Vagina (tissue), 2 donors: ENCODE measurements at regions not wholly inside any gene's neighbourhood (a gene's known extent, or its start where the extent isn't known, plus 50 kb on each side); places are given as distances from the start of the nearest gene placed in this dataset.

Experiments used
- DNase-seq, 2 donors: peaks; one replicate each; pipeline ENCODE4 v3.0.0-alpha.2; 2017; ENCODE audit errors: extremely low spot score in 2 of 2
- H3K27ac ChIP-seq: fragments of 200-600 bp; sonication (generic); one replicate; pipeline ENCODE4 v1.5.1; 2019
- H3K27me3 ChIP-seq: fragments of 200-600 bp; sonication (generic); one replicate; pipeline ENCODE4 v1.5.1; 2019
- H3K36me3 ChIP-seq, 2 donors: fragments of 200-600 bp; sonication (generic); one replicate each; pipeline ENCODE4 v1.5.1; 2017 to 2019
- H3K4me1 ChIP-seq: fragments of 200-600 bp; sonication (generic); one replicate; pipeline ENCODE4 v1.5.1; 2019
- H3K4me3 ChIP-seq, 2 donors: fragments of 200-600 bp; sonication (generic); 1 replicate in 1 of 2; 2 replicates in 1 of 2; pipeline ENCODE4 v1.5.1; 2016 to 2019
- H3K9me3 ChIP-seq: fragments of 200-600 bp; sonication (generic); one replicate; pipeline ENCODE4 v1.5.1; 2019
- POLR2A ChIP-seq, 2 donors: fragments of 450-650 bp; IDR thresholded peaks; one replicate each; pipeline ENCODE4 v1.6.1; 2017; ENCODE audit warnings: antibody characterized with exemption in 2 of 2, mild to moderate bottlenecking in 2 of 2, moderate library complexity in 2 of 2
- POLR2AphosphoS5 ChIP-seq, 2 donors: sonication (generic); formaldehyde crosslinking; IDR thresholded peaks; one replicate each; pipeline ENCODE4 v1.9.0; 2017; ENCODE audit warnings: antibody characterized with exemption in 2 of 2, mild to moderate bottlenecking in 2 of 2, low read depth in 1 of 2; ENCODE audit not compliant: insufficient read depth in 1 of 2
- intact Hi-C: fragments of 100-400 bp; cut with DNase I; formaldehyde crosslinking; loops from one replicate; pipeline ENCODE4 v1.15.1; 2023
- TF ChIP-seq, protein P1 (sequence below), 3 experiments: fragments of 450-650 bp in 2 of 3; fragments of 200-600 bp in 1 of 3; sonication (generic) in 1 of 3; IDR thresholded peaks; one replicate each; pipeline ENCODE4 v1.5.1; 2017 to 2019; ENCODE audit warnings: antibody characterized with exemption in 3 of 3, mild to moderate bottlenecking in 2 of 3, moderate library complexity in 2 of 3

DNA sequence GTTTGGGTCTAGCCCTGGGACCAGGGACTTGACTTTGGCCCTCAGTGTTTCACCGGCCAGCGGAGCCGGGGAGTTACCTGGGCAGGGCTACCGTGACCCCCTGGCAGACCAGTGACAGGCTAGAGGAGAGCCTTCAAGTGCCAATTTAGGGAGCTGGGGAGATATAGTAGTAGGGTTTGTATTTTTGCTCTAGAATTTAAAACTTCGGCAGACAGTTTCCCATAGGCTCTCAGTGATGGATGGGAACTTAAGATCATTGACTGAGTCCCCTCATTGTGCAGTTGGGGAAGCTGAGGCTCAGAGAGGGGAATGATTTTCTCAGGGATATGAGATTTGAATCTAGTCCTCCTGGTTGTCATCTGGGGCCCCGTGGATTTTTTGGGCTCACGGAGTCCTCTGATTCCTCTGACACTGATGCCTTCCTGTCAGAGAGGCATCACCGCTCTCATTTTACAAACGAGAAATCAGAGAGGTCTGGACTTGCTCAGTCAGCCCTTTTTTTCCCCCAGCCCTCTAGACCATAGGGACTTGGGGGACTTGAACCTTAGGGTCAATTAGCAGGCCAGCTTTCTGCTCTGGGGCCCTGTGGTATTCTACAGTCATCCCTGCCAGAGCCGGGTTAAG lies 58.3 kb upstream of the ACOT11 start:
- H3K4me3 ChIP-seq, result peak overlapping the region; percentile 66 to 67
- intact Hi-C loops, result loop anchor here (2.0 to 10.0 kb wide), 3 partner anchors 217 to 417 kb away; no protein-coding TSS in a partner anchor
- peaks cover 41% of the 10 kb centered on the region for H3K4me1 ChIP-seq
- TF ChIP-seq, protein P1, sequence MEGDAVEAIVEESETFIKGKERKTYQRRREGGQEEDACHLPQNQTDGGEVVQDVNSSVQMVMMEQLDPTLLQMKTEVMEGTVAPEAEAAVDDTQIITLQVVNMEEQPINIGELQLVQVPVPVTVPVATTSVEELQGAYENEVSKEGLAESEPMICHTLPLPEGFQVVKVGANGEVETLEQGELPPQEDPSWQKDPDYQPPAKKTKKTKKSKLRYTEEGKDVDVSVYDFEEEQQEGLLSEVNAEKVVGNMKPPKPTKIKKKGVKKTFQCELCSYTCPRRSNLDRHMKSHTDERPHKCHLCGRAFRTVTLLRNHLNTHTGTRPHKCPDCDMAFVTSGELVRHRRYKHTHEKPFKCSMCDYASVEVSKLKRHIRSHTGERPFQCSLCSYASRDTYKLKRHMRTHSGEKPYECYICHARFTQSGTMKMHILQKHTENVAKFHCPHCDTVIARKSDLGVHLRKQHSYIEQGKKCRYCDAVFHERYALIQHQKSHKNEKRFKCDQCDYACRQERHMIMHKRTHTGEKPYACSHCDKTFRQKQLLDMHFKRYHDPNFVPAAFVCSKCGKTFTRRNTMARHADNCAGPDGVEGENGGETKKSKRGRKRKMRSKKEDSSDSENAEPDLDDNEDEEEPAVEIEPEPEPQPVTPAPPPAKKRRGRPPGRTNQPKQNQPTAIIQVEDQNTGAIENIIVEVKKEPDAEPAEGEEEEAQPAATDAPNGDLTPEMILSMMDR (IDR thresholded peaks at IDR 0.05), result peak in 1 of 3 experiments; percentile 5
- peak in 1 of 2 donors; percentile 32 for TF ChIP-seq POLR2AphosphoS5 (IDR thresholded peaks at IDR 0.05; ENCODE audit: insufficient read depth in 1 of 2, low read depth in 1 of 2)
- no peak for TF ChIP-seq POLR2A (IDR thresholded peaks at IDR 0.05)
- DNase-seq, result no peak
- H3K9me3 ChIP-seq, result no peaks in the 10 kb centered on the region
- H3K27ac ChIP-seq, result peak overlapping the region; percentile 90
- no peaks in the 10 kb centered on the region for H3K27me3 ChIP-seq
- no peaks in the 10 kb centered on the region for H3K36me3 ChIP-seq

DNA sequence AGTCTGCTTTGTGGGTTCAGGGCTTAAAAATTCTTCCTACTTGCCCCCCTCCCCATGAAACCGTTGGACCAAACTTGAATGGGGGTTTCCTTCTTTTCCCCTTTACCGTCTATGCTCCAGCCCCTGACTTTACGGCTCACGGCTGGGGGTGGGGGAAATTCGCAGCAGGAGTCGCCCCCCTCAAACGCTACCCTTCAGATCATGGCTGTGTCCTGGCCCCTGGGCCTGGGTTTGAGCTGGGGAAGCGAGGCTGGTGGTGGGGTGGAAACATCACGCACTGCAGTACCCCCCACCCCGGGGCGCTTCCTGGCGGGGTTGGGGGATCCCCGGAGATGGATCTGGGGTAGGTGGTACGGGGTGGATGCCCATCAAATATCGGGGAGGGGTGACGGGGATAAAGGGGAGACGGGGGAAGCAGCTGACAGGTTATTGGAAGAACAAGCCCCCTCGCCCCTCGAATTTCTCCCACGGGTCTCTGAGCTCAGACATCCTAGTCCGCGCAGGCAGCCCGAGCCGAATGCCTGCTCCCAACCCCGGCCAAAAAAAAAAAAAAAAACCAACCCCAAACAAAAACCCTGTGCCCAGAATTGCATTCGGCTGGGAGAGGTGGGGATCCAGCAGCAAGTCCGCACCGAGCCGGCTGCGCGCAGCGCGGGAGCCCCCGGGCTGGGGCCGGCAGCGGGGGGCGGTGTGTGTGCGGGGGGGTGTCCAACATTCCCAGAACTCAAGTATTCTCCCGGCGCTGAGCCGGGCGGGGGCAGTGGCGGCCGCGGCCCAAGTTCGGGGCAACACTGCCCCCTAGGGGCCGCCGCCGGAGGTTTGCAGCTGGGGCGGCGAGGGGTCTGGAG lies 59.0 kb upstream of the ACOT11 start:
- DNase-seq, result no peak
- H3K4me3 ChIP-seq, result peak overlapping the region; percentile 66 to 67
- H3K4me1 ChIP-seq, result peaks cover 41% of the 10 kb centered on the region
- intact Hi-C loops, result loop anchor here (1.0 to 10.0 kb wide), 3 partner anchors 81 to 274 kb away; no protein-coding TSS in a partner anchor
- no peaks in the 10 kb centered on the region for H3K9me3 ChIP-seq
- H3K27ac ChIP-seq, result peak overlapping the region; percentile 90
- H3K27me3 ChIP-seq, result no peaks in the 10 kb centered on the region
- TF ChIP-seq, protein P1 (IDR thresholded peaks at IDR 0.05), result peak; percentile 83 to 99 (median 97)
- TF ChIP-seq POLR2A (IDR thresholded peaks at IDR 0.05) (no peak), POLR2AphosphoS5 (IDR thresholded peaks at IDR 0.05; ENCODE audit: insufficient read depth in 1 of 2, low read depth in 1 of 2) (peak; percentile 49 to 80)
- no peaks in the 10 kb centered on the region for H3K36me3 ChIP-seq

DNA sequence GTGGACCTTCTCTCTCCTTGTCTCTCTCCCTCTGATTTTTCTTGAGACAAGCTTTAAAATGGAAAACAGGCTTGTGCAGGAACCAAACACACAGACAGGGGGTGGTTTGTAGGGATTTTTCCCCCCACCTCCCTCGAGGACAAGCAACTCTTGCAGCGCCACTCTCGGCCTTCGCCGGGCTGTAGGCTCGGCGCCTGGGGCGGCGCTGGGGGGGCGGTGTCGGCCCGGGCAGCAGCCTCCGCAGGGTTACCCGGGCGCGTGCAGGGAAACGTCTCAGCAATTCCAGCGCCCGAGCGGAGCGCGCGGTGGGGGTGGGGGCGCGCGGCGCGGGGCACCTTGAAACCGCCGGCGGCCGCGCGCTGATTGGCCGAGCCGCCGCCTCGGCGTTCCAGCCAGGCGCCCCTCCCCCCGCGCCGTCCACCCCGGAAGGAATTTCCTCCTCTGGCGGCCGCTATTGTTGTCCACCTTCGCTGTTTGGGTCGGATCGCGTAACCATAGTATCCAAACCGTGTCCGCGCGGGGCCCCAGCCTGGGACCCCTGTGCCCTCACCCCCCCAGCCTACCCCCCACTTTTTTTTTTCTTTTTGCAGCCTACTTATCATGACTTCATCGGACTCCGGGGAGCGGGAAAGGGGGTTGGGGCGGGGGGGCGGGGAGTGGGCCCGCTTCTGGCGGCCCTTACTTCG lies 59.8 kb upstream of the ACOT11 start:
- Histone ChIP-seq H3K27me3 (no peaks in the 10 kb centered on the region), H3K4me3 (peak overlapping the region; percentile 66 to 67), H3K4me1 (peaks cover 41% of the 10 kb centered on the region)

DNA sequence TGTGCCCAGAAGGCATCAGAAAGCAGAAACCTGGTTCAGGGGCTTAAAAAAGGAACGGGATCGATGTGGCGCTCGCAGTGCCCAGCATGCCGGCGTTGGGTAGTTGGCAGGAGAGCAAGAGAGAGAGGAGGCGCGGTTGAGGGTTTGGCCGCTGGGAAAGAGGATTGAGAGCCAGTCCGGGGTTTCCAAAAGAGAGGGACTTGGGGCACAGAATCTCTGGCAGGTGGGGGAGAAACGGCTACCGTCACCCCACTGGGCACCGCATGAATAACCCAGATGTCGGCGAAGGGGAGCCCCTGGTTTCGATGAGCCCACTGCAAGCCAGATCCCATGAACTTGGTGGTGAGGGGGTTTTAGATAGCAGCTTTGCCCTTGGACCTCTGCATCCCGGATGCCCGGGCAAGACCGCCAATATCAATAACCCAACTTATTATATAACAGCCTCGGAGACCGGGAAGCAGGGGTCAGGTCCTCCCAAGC lies 60.4 kb upstream of the ACOT11 start:
- H3K4me3 ChIP-seq, result peak overlapping the region; percentile 66 to 67
- H3K36me3 ChIP-seq, result no peaks in the 10 kb centered on the region
- H3K27ac ChIP-seq, result peak overlapping the region; percentile 90
- DNase-seq, result no peak
- H3K9me3 ChIP-seq, result no peaks in the 10 kb centered on the region
- no peaks in the 10 kb centered on the region for H3K27me3 ChIP-seq
- TF ChIP-seq POLR2A (IDR thresholded peaks at IDR 0.05), result no peak
- TF ChIP-seq POLR2AphosphoS5 (IDR thresholded peaks at IDR 0.05; ENCODE audit: insufficient read depth in 1 of 2, low read depth in 1 of 2), result no peak
- TF ChIP-seq, protein P1 (IDR thresholded peaks at IDR 0.05), result no peak
- H3K4me1 ChIP-seq, result peaks cover 41% of the 10 kb centered on the region
- intact Hi-C loops, result loop anchor here (1.0 to 10.0 kb wide), 3 partner anchors 79 to 273 kb away; no protein-coding TSS in a partner anchor

More for the DNA sequence above, 59.8 kb upstream of the ACOT11 start:
- intact Hi-C loops, result loop anchor here (1.0 to 10.0 kb wide), 3 partner anchors 80 to 273 kb away; no protein-coding TSS in a partner anchor
- no peaks in the 10 kb centered on the region for H3K9me3 ChIP-seq
- no peak for DNase-seq
- TF ChIP-seq POLR2AphosphoS5 (IDR thresholded peaks at IDR 0.05; ENCODE audit: insufficient read depth in 1 of 2, low read depth in 1 of 2) (peak in 1 of 2 donors; percentile 66), POLR2A (IDR thresholded peaks at IDR 0.05) (peak in 1 of 2 donors; percentile 17)
- TF ChIP-seq, protein P1 (IDR thresholded peaks at IDR 0.05), result peak in 2 of 3 experiments; percentile 1 to 13
- H3K27ac ChIP-seq, result peak overlapping the region; percentile 90
- no peaks in the 10 kb centered on the region for H3K36me3 ChIP-seq
